LNCAP (cell line): ENCODE measurements at regions not wholly inside any gene's neighbourhood (a gene's known extent, or its start where the extent isn't known, plus 50 kb on each side); places are given as distances from the start of the nearest gene placed in this dataset.

ENCODE experiments used
- TF ChIP-seq, protein P1 (sequence below): fragments of 450-650 bp; IDR thresholded peaks from 2 replicates; pipeline ENCODE4 v1.5.1; 2017; ENCODE audit warnings: mild to moderate bottlenecking

DNA sequence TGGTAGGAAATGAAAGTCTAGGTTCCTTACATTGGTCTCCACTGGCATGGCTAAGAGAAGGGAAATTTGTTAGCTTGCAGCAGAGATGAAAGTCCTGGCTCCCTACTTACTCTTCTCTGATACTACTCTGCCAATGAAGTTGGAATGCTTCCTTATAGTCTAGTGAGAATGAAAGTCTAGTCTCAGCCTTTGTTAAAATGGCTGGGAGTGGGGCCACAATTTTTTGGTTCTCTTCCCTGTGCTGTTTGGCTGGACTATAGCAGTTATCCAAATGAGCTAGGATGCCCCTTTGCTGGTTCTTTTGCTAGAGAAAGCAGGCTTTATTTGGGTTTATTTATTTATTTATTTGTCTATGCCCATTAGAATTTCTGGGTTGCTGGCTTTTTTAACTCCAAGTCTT, 414.3 kb downstream of the AASDHPPT start:
- TF ChIP-seq, protein P1, sequence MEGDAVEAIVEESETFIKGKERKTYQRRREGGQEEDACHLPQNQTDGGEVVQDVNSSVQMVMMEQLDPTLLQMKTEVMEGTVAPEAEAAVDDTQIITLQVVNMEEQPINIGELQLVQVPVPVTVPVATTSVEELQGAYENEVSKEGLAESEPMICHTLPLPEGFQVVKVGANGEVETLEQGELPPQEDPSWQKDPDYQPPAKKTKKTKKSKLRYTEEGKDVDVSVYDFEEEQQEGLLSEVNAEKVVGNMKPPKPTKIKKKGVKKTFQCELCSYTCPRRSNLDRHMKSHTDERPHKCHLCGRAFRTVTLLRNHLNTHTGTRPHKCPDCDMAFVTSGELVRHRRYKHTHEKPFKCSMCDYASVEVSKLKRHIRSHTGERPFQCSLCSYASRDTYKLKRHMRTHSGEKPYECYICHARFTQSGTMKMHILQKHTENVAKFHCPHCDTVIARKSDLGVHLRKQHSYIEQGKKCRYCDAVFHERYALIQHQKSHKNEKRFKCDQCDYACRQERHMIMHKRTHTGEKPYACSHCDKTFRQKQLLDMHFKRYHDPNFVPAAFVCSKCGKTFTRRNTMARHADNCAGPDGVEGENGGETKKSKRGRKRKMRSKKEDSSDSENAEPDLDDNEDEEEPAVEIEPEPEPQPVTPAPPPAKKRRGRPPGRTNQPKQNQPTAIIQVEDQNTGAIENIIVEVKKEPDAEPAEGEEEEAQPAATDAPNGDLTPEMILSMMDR: no peak

DNA sequence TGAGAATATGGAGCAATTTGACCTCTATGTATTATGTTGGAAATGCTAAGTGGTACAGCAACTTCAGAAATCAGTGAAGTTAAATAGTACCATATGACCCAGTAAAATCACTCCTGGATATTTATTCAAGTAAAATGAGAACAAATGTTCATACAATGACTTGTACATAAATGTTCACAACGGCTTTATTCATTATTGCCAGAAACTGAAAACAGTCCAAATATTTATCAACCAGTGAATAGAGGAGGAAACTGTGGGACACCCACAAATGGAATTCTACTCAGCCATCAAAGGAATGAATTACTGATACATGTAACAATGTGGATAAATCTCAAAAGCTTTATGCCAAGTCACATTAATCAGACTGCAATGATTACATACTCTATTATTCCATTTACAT, 416.3 kb downstream of the AASDHPPT start:
- TF ChIP-seq, protein P1: no peak

DNA sequence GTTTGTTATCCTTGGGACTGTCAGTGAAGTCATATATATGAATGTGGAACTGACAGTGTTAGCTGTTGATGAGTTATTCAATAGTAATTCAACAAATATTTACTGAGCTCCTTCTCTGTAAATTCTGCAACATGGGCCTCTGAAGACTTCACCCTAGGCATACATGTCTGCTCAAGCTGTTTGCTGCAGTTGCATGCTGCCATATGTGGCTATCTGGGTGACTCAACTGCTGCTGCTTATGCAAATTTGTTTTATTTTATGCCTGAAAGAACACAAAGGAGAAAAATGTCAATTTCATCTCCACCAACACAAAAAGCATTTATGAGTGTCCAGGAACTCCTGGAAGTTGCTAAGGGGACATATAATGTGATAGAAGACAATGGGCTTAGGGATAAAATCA, 417.6 kb downstream of the AASDHPPT start:
- TF ChIP-seq, protein P1: no peak

DNA sequence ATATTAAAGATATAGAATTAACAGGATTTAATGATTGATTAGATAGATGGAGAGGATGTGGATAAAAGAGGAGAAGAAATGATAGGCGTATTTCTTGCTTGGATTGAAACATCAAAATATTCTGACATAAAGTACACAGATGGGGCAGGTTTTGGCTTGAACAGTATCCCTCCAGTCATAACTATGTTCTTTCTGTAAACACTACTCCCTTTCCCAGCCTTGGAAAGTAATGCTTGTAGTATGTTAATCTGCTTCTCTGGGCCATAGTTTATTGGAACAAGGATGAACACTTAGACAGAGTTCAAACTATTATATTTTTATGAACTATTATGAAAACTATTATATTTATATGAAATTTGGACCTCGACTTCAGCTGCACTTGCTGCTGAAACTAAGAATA, 419.2 kb downstream of the AASDHPPT start:
- TF ChIP-seq, protein P1: no peak

DNA sequence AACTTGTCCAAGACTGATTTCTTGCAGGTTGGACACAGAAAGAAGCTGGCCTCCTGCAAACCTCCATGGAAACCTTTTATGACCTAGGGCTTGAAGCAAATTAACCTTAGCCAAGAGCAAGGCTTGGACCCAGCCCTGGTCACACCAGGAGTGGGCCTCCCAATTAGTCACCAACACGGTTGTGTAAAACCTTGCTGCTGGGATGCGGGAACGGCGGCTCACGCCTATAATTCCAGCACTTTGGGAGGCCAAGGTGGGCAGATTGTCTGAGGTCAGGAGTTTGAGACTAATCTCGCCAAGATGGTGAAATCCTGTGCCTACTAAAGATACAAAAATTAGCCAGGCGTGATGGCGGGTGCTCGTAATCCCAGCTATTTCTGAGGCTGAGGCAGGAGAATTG, 419.9 kb downstream of the AASDHPPT start:
- TF ChIP-seq, protein P1: no peak

DNA sequence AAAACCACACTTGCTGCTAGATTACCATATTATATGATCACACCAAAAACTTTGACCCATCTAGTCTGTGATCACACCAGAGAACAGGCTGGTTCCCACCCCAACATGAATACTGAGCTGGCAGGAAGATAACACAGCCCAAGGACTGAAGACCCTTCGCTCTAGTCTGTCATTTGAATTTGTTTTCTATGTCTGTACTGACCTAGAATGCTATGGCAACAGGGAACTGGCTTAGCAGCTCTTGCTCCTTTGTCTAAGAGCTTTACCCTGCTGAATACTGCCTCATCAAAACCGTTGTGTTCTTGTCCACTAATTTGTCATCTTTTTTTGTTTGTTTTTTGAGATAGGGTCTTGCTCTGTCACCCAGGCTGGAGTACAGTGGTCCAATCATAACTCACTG, 420.4 kb downstream of the AASDHPPT start:
- TF ChIP-seq, protein P1: no peak

DNA sequence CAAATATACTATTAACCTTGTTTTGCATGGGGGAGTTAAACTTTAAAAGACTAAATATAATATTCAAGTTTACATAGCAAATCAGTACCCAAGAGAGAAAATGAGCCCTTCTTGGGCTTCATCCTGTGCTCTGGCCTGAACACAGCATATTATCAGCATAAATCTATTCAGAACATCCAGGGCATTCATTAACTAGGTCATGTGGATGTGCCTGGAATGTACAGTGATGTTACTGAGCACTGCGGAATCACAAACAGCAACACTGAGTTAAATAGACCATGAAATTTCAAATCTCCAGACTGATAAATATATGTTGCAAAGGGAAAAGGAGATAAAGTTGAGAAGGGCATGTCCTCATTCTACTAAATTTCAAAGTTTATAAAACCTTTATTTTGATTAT, 426.4 kb downstream of the AASDHPPT start:
- TF ChIP-seq, protein P1: no peak

DNA sequence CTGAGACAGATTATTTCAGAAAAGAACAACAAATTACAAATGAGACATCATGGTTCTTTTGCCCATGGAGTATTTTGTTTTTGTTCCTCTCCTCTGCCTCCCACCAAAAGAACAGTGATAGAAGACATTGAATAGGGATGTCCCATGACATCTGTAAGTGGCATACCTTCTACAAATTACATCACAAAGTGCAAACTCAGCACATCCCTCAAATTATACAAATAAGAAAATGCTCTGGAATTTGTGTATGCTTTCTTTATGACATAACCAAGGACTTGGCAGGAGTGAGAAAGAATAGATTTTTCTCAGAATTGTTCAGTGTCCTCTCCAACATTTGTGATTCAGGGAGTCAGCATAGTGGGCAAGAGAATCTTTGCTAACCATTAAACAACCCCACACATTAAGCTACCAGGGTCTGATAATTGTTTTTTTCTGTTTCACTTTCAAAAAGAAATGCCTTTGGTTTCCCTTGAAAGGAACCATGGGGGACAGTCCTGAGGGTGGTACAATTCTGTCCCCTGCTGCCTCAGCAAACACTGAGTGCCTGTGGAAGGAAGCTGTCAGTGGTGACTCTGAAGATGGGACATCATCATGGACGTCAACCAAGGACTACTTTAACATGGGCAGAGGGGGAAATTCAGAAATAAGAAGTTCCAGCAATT, 430.3 kb downstream of the AASDHPPT start:
- TF ChIP-seq, protein P1: no peak
